ENCODE measurements at regions not wholly inside any gene's neighbourhood (a gene's known extent, or its start where the extent isn't known, plus 50 kb on each side); places are given as distances from the start of the nearest gene placed in this dataset.

GRCh38 chr1:168469690-168470089 lies 74.1 kb downstream of the XCL2 start:
- Histone ChIP-seq H3K4me3 (ENCODE audit: low read depth, low read length, poor library complexity, severe bottlenecking) (no peak overlapping the region), H3K9me2 (ENCODE audit: insufficient read depth, low read length) (no peaks in the 10 kb centered on the region), H4K20me1 (ENCODE audit: insufficient read depth, low read length) (no peaks in the 10 kb centered on the region), H3K36me3 (ENCODE audit: insufficient read depth, low read length) (no peaks in the 10 kb centered on the region), H3K79me2 (ENCODE audit: insufficient read depth, low read depth, low read length) (no peaks in the 10 kb centered on the region), H3K4me2 (ENCODE audit: low read length) (no peak overlapping the region), H3K27ac (ENCODE audit: low read depth, low read length, poor library complexity, severe bottlenecking) (no peak overlapping the region), H3K9me3 (ENCODE audit: low read length) (no peaks in the 10 kb centered on the region), H3K4me1 (ENCODE audit: insufficient read depth, low read length, poor library complexity, severe bottlenecking) (no peaks in the 10 kb centered on the region), H2AFZ (ENCODE audit: low read length) (no peak overlapping the region)
- CTCF ChIA-PET (ENCODE audit: unreplicated experiment): interaction anchor here (0.7 kb wide), 1 partner anchor 1826 kb away, joined by 3 read pairs; no protein-coding TSS in a partner anchor
- POLR2A ChIA-PET: no interaction called here
- intact Hi-C loops (cut with micrococcal nuclease; ENCODE audit: unreplicated experiment): no loop called here
- no peak for DNase-seq (ENCODE audit: low spot score)
- no TSS peak for BruUV-seq (replicated peaks)
- TF ChIP-seq, protein P1, sequence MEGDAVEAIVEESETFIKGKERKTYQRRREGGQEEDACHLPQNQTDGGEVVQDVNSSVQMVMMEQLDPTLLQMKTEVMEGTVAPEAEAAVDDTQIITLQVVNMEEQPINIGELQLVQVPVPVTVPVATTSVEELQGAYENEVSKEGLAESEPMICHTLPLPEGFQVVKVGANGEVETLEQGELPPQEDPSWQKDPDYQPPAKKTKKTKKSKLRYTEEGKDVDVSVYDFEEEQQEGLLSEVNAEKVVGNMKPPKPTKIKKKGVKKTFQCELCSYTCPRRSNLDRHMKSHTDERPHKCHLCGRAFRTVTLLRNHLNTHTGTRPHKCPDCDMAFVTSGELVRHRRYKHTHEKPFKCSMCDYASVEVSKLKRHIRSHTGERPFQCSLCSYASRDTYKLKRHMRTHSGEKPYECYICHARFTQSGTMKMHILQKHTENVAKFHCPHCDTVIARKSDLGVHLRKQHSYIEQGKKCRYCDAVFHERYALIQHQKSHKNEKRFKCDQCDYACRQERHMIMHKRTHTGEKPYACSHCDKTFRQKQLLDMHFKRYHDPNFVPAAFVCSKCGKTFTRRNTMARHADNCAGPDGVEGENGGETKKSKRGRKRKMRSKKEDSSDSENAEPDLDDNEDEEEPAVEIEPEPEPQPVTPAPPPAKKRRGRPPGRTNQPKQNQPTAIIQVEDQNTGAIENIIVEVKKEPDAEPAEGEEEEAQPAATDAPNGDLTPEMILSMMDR (conservative IDR thresholded peaks at IDR 0.05; ENCODE audit: low read length): no peak
- no peak for TF ChIP-seq EZH2phosphoT487 (IDR thresholded peaks at IDR 0.05; ENCODE audit: borderline replicate concordance, low read depth, low read length)

- H3K4me2 ChIP-seq (ENCODE audit: low read length): no peak overlapping the region
- DNase-seq (ENCODE audit: low spot score): no peak
- no TSS peak for BruUV-seq (replicated peaks)
- H4K20me1 ChIP-seq (ENCODE audit: insufficient read depth, low read length): no peaks in the 10 kb centered on the region
- H3K9me2 ChIP-seq (ENCODE audit: insufficient read depth, low read length): no peaks in the 10 kb centered on the region
- H2AFZ ChIP-seq (ENCODE audit: low read length): no peak overlapping the region
- ChIA-PET CTCF (ENCODE audit: unreplicated experiment) (interaction anchor here (0.7 kb wide), 1 partner anchor 1827 kb away, joined by 3 read pairs; no protein-coding TSS in a partner anchor), POLR2A (interaction anchor here (1.1 kb wide), 1 partner anchor 19 kb away, joined by 3 read pairs; no protein-coding TSS in a partner anchor)
- H3K4me3 ChIP-seq (ENCODE audit: low read depth, low read length, poor library complexity, severe bottlenecking): no peak overlapping the region
- no peaks in the 10 kb centered on the region for H3K79me2 ChIP-seq (ENCODE audit: insufficient read depth, low read depth, low read length)
- no peak overlapping the region for H3K27ac ChIP-seq (ENCODE audit: low read depth, low read length, poor library complexity, severe bottlenecking)
- no peaks in the 10 kb centered on the region for H3K9me3 ChIP-seq (ENCODE audit: low read length)
- H3K4me1 ChIP-seq (ENCODE audit: insufficient read depth, low read length, poor library complexity, severe bottlenecking): no peaks in the 10 kb centered on the region
- H3K36me3 ChIP-seq (ENCODE audit: insufficient read depth, low read length): no peaks in the 10 kb centered on the region
- intact Hi-C loops (cut with micrococcal nuclease; ENCODE audit: unreplicated experiment): no loop called here
- TF ChIP-seq EZH2phosphoT487 (IDR thresholded peaks at IDR 0.05; ENCODE audit: borderline replicate concordance, low read depth, low read length): no peak
- TF ChIP-seq, protein P1 (conservative IDR thresholded peaks at IDR 0.05; ENCODE audit: low read length): no peak
Observed at GRCh38 chr1:168468822-168469221, 75.0 kb downstream of the XCL2 start.

GRCh38 chr1:168468042-168468809 lies 75.6 kb downstream of the XCL2 start:
- Histone ChIP-seq H3K9me2 (ENCODE audit: insufficient read depth, low read length) (no peaks in the 10 kb centered on the region), H3K36me3 (ENCODE audit: insufficient read depth, low read length) (no peaks in the 10 kb centered on the region), H3K9me3 (ENCODE audit: low read length) (no peaks in the 10 kb centered on the region), H3K4me3 (ENCODE audit: low read depth, low read length, poor library complexity, severe bottlenecking) (no peak overlapping the region), H2AFZ (ENCODE audit: low read length) (no peak overlapping the region), H3K4me1 (ENCODE audit: insufficient read depth, low read length, poor library complexity, severe bottlenecking) (no peaks in the 10 kb centered on the region), H3K79me2 (ENCODE audit: insufficient read depth, low read depth, low read length) (no peaks in the 10 kb centered on the region), H3K4me2 (ENCODE audit: low read length) (no peak overlapping the region), H4K20me1 (ENCODE audit: insufficient read depth, low read length) (no peaks in the 10 kb centered on the region), H3K27ac (ENCODE audit: low read depth, low read length, poor library complexity, severe bottlenecking) (no peak overlapping the region)
- ChIA-PET POLR2A (interaction anchor here (1.1 kb wide), 1 partner anchor 19 kb away, joined by 3 read pairs; no protein-coding TSS in a partner anchor), CTCF (ENCODE audit: unreplicated experiment) (no interaction called here)
- TF ChIP-seq, protein P1 (conservative IDR thresholded peaks at IDR 0.05; ENCODE audit: low read length): no peak
- no peak for TF ChIP-seq EZH2phosphoT487 (IDR thresholded peaks at IDR 0.05; ENCODE audit: borderline replicate concordance, low read depth, low read length)
- intact Hi-C loops (cut with micrococcal nuclease; ENCODE audit: unreplicated experiment): no loop called here
- DNase-seq (ENCODE audit: low spot score): no peak
- BruUV-seq (replicated peaks): no TSS peak

All from OCI-LY7 (cell line).